Central memory CD4-positive, alpha-beta T cell (primary cell): ENCODE measurements at regions not wholly inside any gene's neighbourhood (a gene's known extent, or its start where the extent isn't known, plus 50 kb on each side); places are given as distances from the start of the nearest gene placed in this dataset.
"Not testable (repeated sequence)": the region's sequence is repeated elsewhere in the genome, so short reads cannot be mapped to it uniquely, and the experiment has no call there.

Experiments
- DNase-seq: peaks from one replicate; pipeline ENCODE4 v3.0.0; 2022

- no peak for DNase-seq
Measured at GRCh38 chr18:54662986-54663385, 71.9 kb downstream of the DYNAP start.

- not testable (repeated sequence) for DNase-seq
Measured at GRCh38 chr18:54669701-54670100, 78.7 kb downstream of the DYNAP start.

GRCh38 chr18:54671291-54671881, 80.3 kb downstream of the DYNAP start:
- peak; percentile 7 for DNase-seq

- no peak for DNase-seq
Measured at GRCh38 chr18:54672109-54672508, 81.1 kb downstream of the DYNAP start.

- DNase-seq: no peak
Measured at GRCh38 chr18:54672846-54673475, 81.9 kb downstream of the DYNAP start.

- no peak for DNase-seq
Measured at GRCh38 chr18:54673936-54674335, 82.9 kb downstream of the DYNAP start.

- DNase-seq: no peak
Measured at GRCh38 chr18:54675076-54675475, 84.0 kb downstream of the DYNAP start.

GRCh38 chr18:54679318-54680149, 88.5 kb downstream of the DYNAP start:
- peak; percentile 14 for DNase-seq

- DNase-seq: no peak
Measured at GRCh38 chr18:54684784-54685183, 93.7 kb downstream of the DYNAP start.

- DNase-seq: no peak
Measured at GRCh38 chr18:54689319-54689718, 98.3 kb downstream of the DYNAP start.

GRCh38 chr18:54690198-54690597, 99.2 kb downstream of the DYNAP start:
- DNase-seq: no peak

- DNase-seq: no peak
Measured at GRCh38 chr18:54692463-54692862, 101.4 kb downstream of the DYNAP start.

GRCh38 chr18:54696616-54697293, 105.7 kb downstream of the DYNAP start:
- no peak for DNase-seq

- DNase-seq: no peak
Measured at GRCh38 chr18:54700580-54700979, 109.5 kb downstream of the DYNAP start.

GRCh38 chr18:54702686-54703085, 111.6 kb downstream of the DYNAP start:
- DNase-seq: no peak

GRCh38 chr18:54710074-54710899, 118.0 kb upstream of the RAB27B start:
- DNase-seq: no peak

GRCh38 chr18:54710900-54711281, 117.4 kb upstream of the RAB27B start:
- no peak for DNase-seq

- DNase-seq: no peak
Measured at GRCh38 chr18:54712306-54712705, 116.0 kb upstream of the RAB27B start.

- no peak for DNase-seq
Measured at GRCh38 chr18:54712758-54713157, 115.5 kb upstream of the RAB27B start.

GRCh38 chr18:54713386-54713785, 114.9 kb upstream of the RAB27B start:
- DNase-seq: peak; percentile 3

- no peak for DNase-seq
Measured at GRCh38 chr18:54714851-54715250, 113.4 kb upstream of the RAB27B start.

GRCh38 chr18:54716586-54716985, 111.7 kb upstream of the RAB27B start:
- no peak for DNase-seq
